ENCODE measurements at regions not wholly inside any gene's neighbourhood (a gene's known extent, or its start where the extent isn't known, plus 50 kb on each side); places are given as distances from the start of the nearest gene placed in this dataset.

- no peak for DNase-seq (ENCODE audit: low spot score, unreplicated experiment)
- H3K4me1 Mint-ChIP-seq (ENCODE audit: low read depth) = no peaks in the 10 kb centered on the region
- no peak for TF ChIP-seq CTCF (IDR thresholded peaks at IDR 0.05; ENCODE audit: unreplicated experiment)
- H3K36me3 Mint-ChIP-seq (ENCODE audit: insufficient read depth) = no peaks in the 10 kb centered on the region
- no peak overlapping the region for H3K27ac Mint-ChIP-seq
- H3K9me3 Mint-ChIP-seq (ENCODE audit: low read depth) = no peaks in the 10 kb centered on the region
- H3K4me3 Mint-ChIP-seq (ENCODE audit: low read depth) = no peak overlapping the region
- peaks cover 10% of the 10 kb centered on the region for H3K27me3 Mint-ChIP-seq
Measured at GRCh38 chr1:213689260-213689659, 298.5 kb upstream of the PROX1 start.

GRCh38 chr1:213690341-213690917 lies 297.3 kb upstream of the PROX1 start:
- no peak overlapping the region for H3K27ac Mint-ChIP-seq
- no peak overlapping the region for H3K4me3 Mint-ChIP-seq (ENCODE audit: low read depth)

GRCh38 chr1:213692321-213692720 lies 295.5 kb upstream of the PROX1 start:
- Mint-ChIP-seq H3K27me3 (peaks cover 10% of the 10 kb centered on the region), H3K9me3 (ENCODE audit: low read depth) (no peaks in the 10 kb centered on the region), H3K4me3 (ENCODE audit: low read depth) (no peak overlapping the region), H3K36me3 (ENCODE audit: insufficient read depth) (no peaks in the 10 kb centered on the region), H3K27ac (no peak overlapping the region), H3K4me1 (ENCODE audit: low read depth) (no peaks in the 10 kb centered on the region)
- DNase-seq (ENCODE audit: low spot score, unreplicated experiment) = no peak
- TF ChIP-seq CTCF (IDR thresholded peaks at IDR 0.05; ENCODE audit: unreplicated experiment) = no peak

More at GRCh38 chr1:213690341-213690917, 297.3 kb upstream of the PROX1 start:
- H3K4me1 Mint-ChIP-seq (ENCODE audit: low read depth) = no peaks in the 10 kb centered on the region
- H3K9me3 Mint-ChIP-seq (ENCODE audit: low read depth) = no peaks in the 10 kb centered on the region
- peaks cover 10% of the 10 kb centered on the region for H3K27me3 Mint-ChIP-seq
- DNase-seq (ENCODE audit: low spot score, unreplicated experiment) = no peak
- no peaks in the 10 kb centered on the region for H3K36me3 Mint-ChIP-seq (ENCODE audit: insufficient read depth)
- no peak for TF ChIP-seq CTCF (IDR thresholded peaks at IDR 0.05; ENCODE audit: unreplicated experiment)

- H3K27ac Mint-ChIP-seq = no peak overlapping the region
- no peak overlapping the region for H3K4me3 Mint-ChIP-seq (ENCODE audit: low read depth)
- no peak for DNase-seq (ENCODE audit: low spot score, unreplicated experiment)
- H3K27me3 Mint-ChIP-seq = peaks cover 7% of the 10 kb centered on the region
- H3K9me3 Mint-ChIP-seq (ENCODE audit: low read depth) = no peaks in the 10 kb centered on the region
- no peaks in the 10 kb centered on the region for H3K36me3 Mint-ChIP-seq (ENCODE audit: insufficient read depth)
- no peaks in the 10 kb centered on the region for H3K4me1 Mint-ChIP-seq (ENCODE audit: low read depth)
- no peak for TF ChIP-seq CTCF (IDR thresholded peaks at IDR 0.05; ENCODE audit: unreplicated experiment)
Measured at GRCh38 chr1:213693864-213694263, 293.9 kb upstream of the PROX1 start.

- TF ChIP-seq CTCF (IDR thresholded peaks at IDR 0.05; ENCODE audit: unreplicated experiment) = no peak
- peaks cover 4% of the 10 kb centered on the region for H3K27me3 Mint-ChIP-seq
- no peak overlapping the region for H3K4me3 Mint-ChIP-seq (ENCODE audit: low read depth)
- no peaks in the 10 kb centered on the region for H3K4me1 Mint-ChIP-seq (ENCODE audit: low read depth)
- peaks cover 7% of the 10 kb centered on the region for H3K9me3 Mint-ChIP-seq (ENCODE audit: low read depth)
- H3K36me3 Mint-ChIP-seq (ENCODE audit: insufficient read depth) = no peaks in the 10 kb centered on the region
- DNase-seq (ENCODE audit: low spot score, unreplicated experiment) = no peak
- no peak overlapping the region for H3K27ac Mint-ChIP-seq
Measured at GRCh38 chr1:213697192-213697802, 290.5 kb upstream of the PROX1 start.

All from progenitor cell of endocrine pancreas (in vitro differentiated cells).